HUES48 (cell line): ENCODE measurements at regions not wholly inside any gene's neighbourhood (a gene's known extent, or its start where the extent isn't known, plus 50 kb on each side); places are given as distances from the start of the nearest gene placed in this dataset.
"Not testable (repeated sequence)": the region's sequence is repeated elsewhere in the genome, so short reads cannot be mapped to it uniquely, and the experiment has no call there.

Experiments
- H3K27ac ChIP-seq: one replicate; pipeline ENCODE4 v1.7.0; 2013; ENCODE audit warnings: low read depth, low read length, inconsistent platforms
- H3K27me3 ChIP-seq: 2 replicates; pipeline ENCODE4 v1.6.1; 2013; ENCODE audit warnings: mild to moderate bottlenecking, low read length; ENCODE audit not compliant: control insufficient read depth, insufficient read depth
- H3K36me3 ChIP-seq: 2 replicates; pipeline ENCODE4 v1.6.1; 2013; ENCODE audit warnings: low read length; ENCODE audit not compliant: control insufficient read depth, insufficient read depth
- H3K4me1 ChIP-seq: 2 replicates; pipeline ENCODE4 v1.6.1; 2013; ENCODE audit warnings: mild to moderate bottlenecking, low read length; ENCODE audit not compliant: control insufficient read depth, insufficient read depth
- H3K4me3 ChIP-seq: 2 replicates; pipeline ENCODE4 v1.5.1; 2013; ENCODE audit warnings: mild to moderate bottlenecking, low read depth, low read length
- H3K9ac ChIP-seq: 2 replicates; pipeline ENCODE4 v1.6.1; 2013; ENCODE audit warnings: mild to moderate bottlenecking, low read depth, low read length, moderate library complexity
- H3K9me3 ChIP-seq: 2 replicates; pipeline ENCODE4 v1.6.1; 2013; ENCODE audit warnings: low read length; ENCODE audit not compliant: control insufficient read depth, insufficient read depth

- H3K9ac ChIP-seq = no peak overlapping the region
- H3K36me3 ChIP-seq = no peaks in the 10 kb centered on the region
- H3K9me3 ChIP-seq = no peaks in the 10 kb centered on the region
- no peak overlapping the region for H3K27ac ChIP-seq
- peaks cover 10% of the 10 kb centered on the region for H3K4me1 ChIP-seq
- H3K27me3 ChIP-seq = peaks cover 20% of the 10 kb centered on the region
- no peak overlapping the region for H3K4me3 ChIP-seq
These were observed 388.8 kb upstream of the ATXN7L3B start for GRCh38 chr12:74148849-74149248.

- no peak overlapping the region for H3K4me3 ChIP-seq
- H3K27ac ChIP-seq = no peak overlapping the region
- H3K9ac ChIP-seq = no peak overlapping the region
- peaks cover 10% of the 10 kb centered on the region for H3K4me1 ChIP-seq
- H3K9me3 ChIP-seq = no peaks in the 10 kb centered on the region
- H3K36me3 ChIP-seq = no peaks in the 10 kb centered on the region
- H3K27me3 ChIP-seq = peaks cover 23% of the 10 kb centered on the region
These were observed 385.3 kb upstream of the ATXN7L3B start for GRCh38 chr12:74152370-74152769.

- Histone ChIP-seq H3K36me3 (no peaks in the 10 kb centered on the region), H3K27me3 (no peaks in the 10 kb centered on the region), H3K4me3 (no peak overlapping the region), H3K4me1 (no peaks in the 10 kb centered on the region), H3K9ac (no peak overlapping the region), H3K9me3 (no peaks in the 10 kb centered on the region), H3K27ac (no peak overlapping the region)
These were observed 371.5 kb upstream of the ATXN7L3B start for GRCh38 chr12:74166096-74166495.

GRCh38 chr12:74169607-74170006, 368.0 kb upstream of the ATXN7L3B start:
- H3K9ac ChIP-seq = no peak overlapping the region

GRCh38 chr12:74170645-74171477, 366.8 kb upstream of the ATXN7L3B start:
- H3K9me3 ChIP-seq = no peaks in the 10 kb centered on the region
- no peak overlapping the region for H3K4me3 ChIP-seq
- no peaks in the 10 kb centered on the region for H3K27me3 ChIP-seq
- H3K9ac ChIP-seq = no peak overlapping the region
- no peaks in the 10 kb centered on the region for H3K36me3 ChIP-seq
- no peaks in the 10 kb centered on the region for H3K4me1 ChIP-seq
- H3K27ac ChIP-seq = no peak overlapping the region

More at GRCh38 chr12:74169607-74170006, 368.0 kb upstream of the ATXN7L3B start:
- Histone ChIP-seq H3K4me1 (no peaks in the 10 kb centered on the region), H3K4me3 (no peak overlapping the region), H3K27ac (no peak overlapping the region), H3K36me3 (no peaks in the 10 kb centered on the region), H3K27me3 (no peaks in the 10 kb centered on the region), H3K9me3 (no peaks in the 10 kb centered on the region)

GRCh38 chr12:74171478-74171909, 366.1 kb upstream of the ATXN7L3B start:
- Histone ChIP-seq H3K9me3 (no peaks in the 10 kb centered on the region), H3K36me3 (no peaks in the 10 kb centered on the region), H3K4me3 (no peak overlapping the region), H3K27me3 (no peaks in the 10 kb centered on the region), H3K4me1 (no peaks in the 10 kb centered on the region), H3K27ac (no peak overlapping the region), H3K9ac (no peak overlapping the region)

GRCh38 chr12:74174961-74175360, 362.7 kb upstream of the ATXN7L3B start:
- H3K27me3 ChIP-seq, H3K36me3 ChIP-seq, H3K4me1 ChIP-seq, H3K4me3 ChIP-seq, H3K27ac ChIP-seq, H3K9me3 ChIP-seq, H3K9ac ChIP-seq: not testable (repeated sequence)

GRCh38 chr12:74185360-74185759, 352.3 kb upstream of the ATXN7L3B start:
- Histone ChIP-seq H3K27ac (no peak overlapping the region), H3K4me1 (no peaks in the 10 kb centered on the region), H3K9ac (no peak overlapping the region), H3K27me3 (no peaks in the 10 kb centered on the region), H3K36me3 (no peaks in the 10 kb centered on the region), H3K9me3 (no peaks in the 10 kb centered on the region), H3K4me3 (no peak overlapping the region)

- Histone ChIP-seq H3K4me1 (no peaks in the 10 kb centered on the region), H3K27me3 (no peaks in the 10 kb centered on the region), H3K9ac (no peak overlapping the region), H3K4me3 (no peak overlapping the region), H3K36me3 (no peaks in the 10 kb centered on the region), H3K27ac (no peak overlapping the region), H3K9me3 (no peaks in the 10 kb centered on the region)
These were observed 344.4 kb upstream of the ATXN7L3B start for GRCh38 chr12:74193191-74193590.

GRCh38 chr12:74204236-74204635, 333.4 kb upstream of the ATXN7L3B start:
- Histone ChIP-seq H3K4me3 (no peak overlapping the region), H3K27me3 (no peaks in the 10 kb centered on the region), H3K9ac (no peak overlapping the region), H3K36me3 (no peaks in the 10 kb centered on the region), H3K4me1 (no peaks in the 10 kb centered on the region), H3K9me3 (peaks cover 24% of the 10 kb centered on the region; the same call in 1 of the 2 replicates), H3K27ac (no peak overlapping the region)

- no peaks in the 10 kb centered on the region for H3K4me1 ChIP-seq
- no peak overlapping the region for H3K4me3 ChIP-seq
- H3K27me3 ChIP-seq = no peaks in the 10 kb centered on the region
- H3K9me3 ChIP-seq = no peaks in the 10 kb centered on the region
- no peak overlapping the region for H3K9ac ChIP-seq
- H3K27ac ChIP-seq = no peak overlapping the region
- H3K36me3 ChIP-seq = no peaks in the 10 kb centered on the region
These were observed 309.6 kb upstream of the ATXN7L3B start for GRCh38 chr12:74227846-74228545.
